Hepatocyte (in vitro differentiated cells): ENCODE measurements at regions not wholly inside any gene's neighbourhood (a gene's known extent, or its start where the extent isn't known, plus 50 kb on each side); places are given as distances from the start of the nearest gene placed in this dataset.

Experiments
- EZH2 ChIP-seq: fragments of 200-600 bp; sonication (generic); IDR thresholded peaks from 2 replicates; pipeline ENCODE4 v1.6.1; 2016; ENCODE audit warnings: antibody characterized with exemption, mild to moderate bottlenecking, borderline replicate concordance
- TF ChIP-seq, protein P1 (sequence below): fragments of 200-600 bp; sonication (generic); IDR thresholded peaks from 2 replicates; pipeline ENCODE4 v1.5.1; 2016; ENCODE audit warnings: antibody characterized with exemption, mild to moderate bottlenecking; ENCODE audit not compliant: poor library complexity

DNA sequence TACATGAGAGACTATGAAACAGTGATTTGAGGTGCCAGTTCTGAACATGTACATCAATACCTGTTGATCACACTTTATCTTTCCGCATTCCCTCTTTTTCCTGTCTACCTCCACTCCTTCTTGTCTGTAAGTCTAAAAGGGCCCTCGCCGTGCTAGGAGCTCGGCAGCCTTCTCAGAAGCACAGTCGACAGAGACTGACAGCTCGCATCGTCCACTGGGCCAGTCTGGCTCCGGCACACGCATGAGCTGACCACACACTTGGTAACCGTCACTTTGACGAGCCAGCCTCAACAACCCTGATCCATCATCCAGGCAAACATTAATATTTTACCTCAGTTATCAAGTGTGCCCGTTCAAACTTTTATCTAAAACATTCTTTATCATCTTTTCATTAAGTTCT is 265.3 kb downstream of the TFAP2A start:
- TF ChIP-seq, protein P1, sequence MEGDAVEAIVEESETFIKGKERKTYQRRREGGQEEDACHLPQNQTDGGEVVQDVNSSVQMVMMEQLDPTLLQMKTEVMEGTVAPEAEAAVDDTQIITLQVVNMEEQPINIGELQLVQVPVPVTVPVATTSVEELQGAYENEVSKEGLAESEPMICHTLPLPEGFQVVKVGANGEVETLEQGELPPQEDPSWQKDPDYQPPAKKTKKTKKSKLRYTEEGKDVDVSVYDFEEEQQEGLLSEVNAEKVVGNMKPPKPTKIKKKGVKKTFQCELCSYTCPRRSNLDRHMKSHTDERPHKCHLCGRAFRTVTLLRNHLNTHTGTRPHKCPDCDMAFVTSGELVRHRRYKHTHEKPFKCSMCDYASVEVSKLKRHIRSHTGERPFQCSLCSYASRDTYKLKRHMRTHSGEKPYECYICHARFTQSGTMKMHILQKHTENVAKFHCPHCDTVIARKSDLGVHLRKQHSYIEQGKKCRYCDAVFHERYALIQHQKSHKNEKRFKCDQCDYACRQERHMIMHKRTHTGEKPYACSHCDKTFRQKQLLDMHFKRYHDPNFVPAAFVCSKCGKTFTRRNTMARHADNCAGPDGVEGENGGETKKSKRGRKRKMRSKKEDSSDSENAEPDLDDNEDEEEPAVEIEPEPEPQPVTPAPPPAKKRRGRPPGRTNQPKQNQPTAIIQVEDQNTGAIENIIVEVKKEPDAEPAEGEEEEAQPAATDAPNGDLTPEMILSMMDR: no peak
- TF ChIP-seq EZH2: no peak
